ENCODE measurements at regions not wholly inside any gene's neighbourhood (a gene's known extent, or its start where the extent isn't known, plus 50 kb on each side); places are given as distances from the start of the nearest gene placed in this dataset.

- RAD21 ChIA-PET (ENCODE audit: unreplicated experiment): no interaction called here
- no peak overlapping the region for H2AFZ ChIP-seq (ENCODE audit: control insufficient read depth, low read depth, low read length)
- no peak for ATAC-seq
- H3K36me3 ChIP-seq (ENCODE audit: control insufficient read depth in 2 of 2, insufficient read depth in 2 of 2, low read length in 1 of 2): no peaks in the 10 kb centered on the region
- no peak for FAIRE-seq
- H3K9ac ChIP-seq (ENCODE audit: control insufficient read depth, insufficient read depth, low read length): no peak overlapping the region
- H3K9me3 ChIP-seq (replicated peaks; ENCODE audit: control insufficient read depth, insufficient read depth, low read length): peaks cover 2% of the 10 kb centered on the region; the same call in 1 of the 3 replicates
- CTCF ChIA-PET: no interaction called here
- intact Hi-C loops (cut with micrococcal nuclease; ENCODE audit: unreplicated experiment): no loop called here
- no peak overlapping the region for H3K4me3 ChIP-seq
- H3K4me1 ChIP-seq (ENCODE audit: control insufficient read depth, insufficient read depth, low read length): no peaks in the 10 kb centered on the region
- no TSS peak for BruUV-seq (replicated peaks)
- H3K4me2 ChIP-seq (ENCODE audit: control insufficient read depth, insufficient read depth): no peak overlapping the region
- H3K79me2 ChIP-seq (ENCODE audit: control insufficient read depth, insufficient read depth, low read length): no peaks in the 10 kb centered on the region
- H3K27ac ChIP-seq (ENCODE audit: control insufficient read depth, insufficient read depth): no peak overlapping the region
- no peaks in the 10 kb centered on the region for H3K27me3 ChIP-seq (replicated peaks in 1 of 2; ENCODE audit: control insufficient read depth in 2 of 2, insufficient read depth in 2 of 2, low read length in 1 of 2)
- no peak for DNase-seq (ENCODE audit: low read depth, low spot score)
- H4K20me1 ChIP-seq (ENCODE audit: control insufficient read depth, insufficient read depth): no peaks in the 10 kb centered on the region
- 42% methylated on average over 1 of the region's 1 CpG for WGBS (ENCODE audit: insufficient coverage, insufficient replicate concordance, low lambda C conversion rate, missing lambda C conversion rate)
- SMC1A ChIA-PET (ENCODE audit: uncharacterized antibody, unreplicated experiment): no interaction called here
- in situ Hi-C loops (cut with MboI): no loop called here
- POLR2A ChIA-PET: no interaction called here
- TF ChIP-seq NRF1 (conservative IDR thresholded peaks at IDR 0.05; ENCODE audit: low read depth, low read length) (no peak), PKNOX1 (IDR thresholded peaks at IDR 0.05) (no peak), CEBPZ (IDR thresholded peaks at IDR 0.05; ENCODE audit: low read depth, low read length) (no peak), E4F1 (IDR thresholded peaks at IDR 0.05; ENCODE audit: borderline replicate concordance, partially characterized antibody) (no peak), SREBF1 (IDR thresholded peaks at IDR 0.05; ENCODE audit: low read length) (no peak), HDGF (IDR thresholded peaks at IDR 0.05) (no peak), CREM (IDR thresholded peaks at IDR 0.05; ENCODE audit: low read depth) (no peak), POLR2AphosphoS5 (IDR thresholded peaks at IDR 0.05; ENCODE audit: low read length) (no peak), PAX8 (IDR thresholded peaks at IDR 0.05) (no peak), NBN (IDR thresholded peaks at IDR 0.05) (no peak), MEF2A (IDR thresholded peaks at IDR 0.05; ENCODE audit: insufficient read depth, low read depth, low read length) (no peak), BHLHE40 (IDR thresholded peaks at IDR 0.05; ENCODE audit: borderline replicate concordance in 1 of 2, low read depth in 2 of 2, low read length in 1 of 2) (no peak), HSF1 (IDR thresholded peaks at IDR 0.05; ENCODE audit: low read depth, low read length) (no peak), KAT2A (conservative IDR thresholded peaks at IDR 0.05; ENCODE audit: control insufficient read depth, low read depth, low read length) (no peak), ETV6 (conservative IDR thresholded peaks at IDR 0.05 in 1 of 2, IDR thresholded peaks at IDR 0.05 in 1 of 2; ENCODE audit: borderline replicate concordance in 1 of 2, low read depth in 1 of 2) (no peak), CBFB (IDR thresholded peaks at IDR 0.05; ENCODE audit: low read depth) (no peak), TAF1 (IDR thresholded peaks at IDR 0.05; ENCODE audit: borderline replicate concordance, low read depth, low read length) (no peak), BRCA1 (IDR thresholded peaks at IDR 0.05; ENCODE audit: low read depth, low read length) (no peak), MYB (IDR thresholded peaks at IDR 0.05; ENCODE audit: borderline replicate concordance, low read depth, low read length) (no peak)
Measured at GRCh38 chr5:114940709-114941108, 229.0 kb downstream of the TRIM36 start.
